22Rv1 (cell line): ENCODE measurements at regions not wholly inside any gene's neighbourhood (a gene's known extent, or its start where the extent isn't known, plus 50 kb on each side); places are given as distances from the start of the nearest gene placed in this dataset.

ENCODE experiments used
- ZFX ChIP-seq: fragments of 450-650 bp; IDR thresholded peaks from 2 replicates; pipeline ENCODE4 v1.6.1; 2017; ENCODE audit warnings: antibody characterized with exemption, borderline replicate concordance
- TF ChIP-seq, protein P1 (sequence below): fragments of 450-650 bp; IDR thresholded peaks from 2 replicates; pipeline ENCODE4 v1.5.1; 2017; ENCODE audit warnings: mild to moderate bottlenecking

DNA sequence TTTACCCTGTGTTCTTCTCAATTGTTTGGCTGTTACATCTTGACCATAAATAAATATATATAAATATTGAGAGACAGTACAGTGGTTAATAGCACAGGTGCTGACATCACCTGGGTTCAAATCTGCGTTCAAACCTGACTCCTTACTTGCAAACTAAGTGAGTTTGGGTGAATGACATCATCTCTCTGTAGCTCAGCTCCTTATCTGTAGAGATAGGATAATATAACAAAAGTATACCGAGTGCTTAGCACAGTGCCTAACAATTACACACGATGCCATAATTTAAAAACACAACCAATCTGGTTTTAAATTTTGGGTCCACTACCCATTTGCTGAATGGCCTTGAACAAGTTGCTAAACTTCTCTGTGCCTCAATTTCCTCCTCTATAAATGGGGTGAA is 86.6 kb downstream of the RRAGC start:
- TF ChIP-seq, protein P1, sequence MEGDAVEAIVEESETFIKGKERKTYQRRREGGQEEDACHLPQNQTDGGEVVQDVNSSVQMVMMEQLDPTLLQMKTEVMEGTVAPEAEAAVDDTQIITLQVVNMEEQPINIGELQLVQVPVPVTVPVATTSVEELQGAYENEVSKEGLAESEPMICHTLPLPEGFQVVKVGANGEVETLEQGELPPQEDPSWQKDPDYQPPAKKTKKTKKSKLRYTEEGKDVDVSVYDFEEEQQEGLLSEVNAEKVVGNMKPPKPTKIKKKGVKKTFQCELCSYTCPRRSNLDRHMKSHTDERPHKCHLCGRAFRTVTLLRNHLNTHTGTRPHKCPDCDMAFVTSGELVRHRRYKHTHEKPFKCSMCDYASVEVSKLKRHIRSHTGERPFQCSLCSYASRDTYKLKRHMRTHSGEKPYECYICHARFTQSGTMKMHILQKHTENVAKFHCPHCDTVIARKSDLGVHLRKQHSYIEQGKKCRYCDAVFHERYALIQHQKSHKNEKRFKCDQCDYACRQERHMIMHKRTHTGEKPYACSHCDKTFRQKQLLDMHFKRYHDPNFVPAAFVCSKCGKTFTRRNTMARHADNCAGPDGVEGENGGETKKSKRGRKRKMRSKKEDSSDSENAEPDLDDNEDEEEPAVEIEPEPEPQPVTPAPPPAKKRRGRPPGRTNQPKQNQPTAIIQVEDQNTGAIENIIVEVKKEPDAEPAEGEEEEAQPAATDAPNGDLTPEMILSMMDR: no peak
- no peak for TF ChIP-seq ZFX
